ENCODE measurements at regions not wholly inside any gene's neighbourhood (a gene's known extent, or its start where the extent isn't known, plus 50 kb on each side); places are given as distances from the start of the nearest gene placed in this dataset.
A peak's percentile ranks its signal among the peaks of the same experiment; 100 is the strongest.

- H3K36me3 ChIP-seq (ENCODE audit: insufficient read depth, low read length) = no peaks in the 10 kb centered on the region
- no peak overlapping the region for H3K27ac ChIP-seq
- no peak overlapping the region for H3K4me3 ChIP-seq
- no peak for DNase-seq (ENCODE audit: low read depth, low spot score)
- no peaks in the 10 kb centered on the region for H3K9me3 ChIP-seq (ENCODE audit: low read depth, low read length)
- TF ChIP-seq POLR2AphosphoS5 (IDR thresholded peaks at IDR 0.05; ENCODE audit: borderline replicate concordance, low read depth, low read length) (no peak), EZH2 (IDR thresholded peaks at IDR 0.05) (no peak), FOXP2 (optimal IDR thresholded peaks at IDR 0.05; ENCODE audit: control extremely low read depth, extremely low read length, insufficient read depth) (no peak)
- no peak overlapping the region for H3K9ac ChIP-seq (ENCODE audit: insufficient read length)
These were observed 1025.2 kb downstream of the CDH11 start for GRCh38 chr16:64096689-64097088.

DNA sequence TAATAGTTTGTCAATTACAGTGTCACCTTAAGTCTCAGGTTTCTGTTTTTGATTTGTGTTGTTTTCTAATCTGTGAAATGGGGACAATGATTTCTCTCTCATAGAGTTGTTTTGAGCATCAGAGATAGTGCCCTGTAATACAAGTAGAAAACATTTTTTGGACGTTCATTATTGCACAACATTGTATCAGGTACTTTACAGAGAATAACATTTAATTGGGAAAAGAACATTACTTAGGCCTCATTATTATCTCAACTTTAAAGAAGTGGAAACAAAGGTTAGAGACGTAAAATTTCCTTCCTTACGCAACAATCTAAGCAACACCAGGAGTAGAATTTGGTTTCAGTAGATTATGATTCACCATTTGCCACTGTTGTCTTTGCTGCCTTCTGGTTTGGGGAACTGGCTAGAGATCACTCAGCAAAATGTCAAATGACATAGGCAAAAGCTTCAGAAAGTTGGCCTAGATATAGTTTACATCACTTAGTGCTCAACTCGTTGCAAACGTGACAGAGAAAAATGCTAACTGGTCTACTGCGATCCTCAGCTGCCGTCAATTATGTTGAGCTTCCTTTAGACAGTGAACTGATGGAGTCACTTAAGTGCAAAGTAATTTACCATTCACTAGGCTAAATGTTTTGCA is 1026.8 kb downstream of the CDH11 start:
- no peak for TF ChIP-seq FOXP2 (optimal IDR thresholded peaks at IDR 0.05; ENCODE audit: control extremely low read depth, extremely low read length, insufficient read depth)
- TF ChIP-seq POLR2AphosphoS5 (IDR thresholded peaks at IDR 0.05; ENCODE audit: borderline replicate concordance, low read depth, low read length) = no peak
- no peak for TF ChIP-seq EZH2 (IDR thresholded peaks at IDR 0.05)
- Histone ChIP-seq H3K36me3 (ENCODE audit: insufficient read depth, low read length) (no peaks in the 10 kb centered on the region), H3K4me3 (no peak overlapping the region), H3K9ac (ENCODE audit: insufficient read length) (no peak overlapping the region), H3K9me3 (ENCODE audit: low read depth, low read length) (no peaks in the 10 kb centered on the region), H3K27ac (no peak overlapping the region)
- DNase-seq (ENCODE audit: low read depth, low spot score) = no peak

DNA sequence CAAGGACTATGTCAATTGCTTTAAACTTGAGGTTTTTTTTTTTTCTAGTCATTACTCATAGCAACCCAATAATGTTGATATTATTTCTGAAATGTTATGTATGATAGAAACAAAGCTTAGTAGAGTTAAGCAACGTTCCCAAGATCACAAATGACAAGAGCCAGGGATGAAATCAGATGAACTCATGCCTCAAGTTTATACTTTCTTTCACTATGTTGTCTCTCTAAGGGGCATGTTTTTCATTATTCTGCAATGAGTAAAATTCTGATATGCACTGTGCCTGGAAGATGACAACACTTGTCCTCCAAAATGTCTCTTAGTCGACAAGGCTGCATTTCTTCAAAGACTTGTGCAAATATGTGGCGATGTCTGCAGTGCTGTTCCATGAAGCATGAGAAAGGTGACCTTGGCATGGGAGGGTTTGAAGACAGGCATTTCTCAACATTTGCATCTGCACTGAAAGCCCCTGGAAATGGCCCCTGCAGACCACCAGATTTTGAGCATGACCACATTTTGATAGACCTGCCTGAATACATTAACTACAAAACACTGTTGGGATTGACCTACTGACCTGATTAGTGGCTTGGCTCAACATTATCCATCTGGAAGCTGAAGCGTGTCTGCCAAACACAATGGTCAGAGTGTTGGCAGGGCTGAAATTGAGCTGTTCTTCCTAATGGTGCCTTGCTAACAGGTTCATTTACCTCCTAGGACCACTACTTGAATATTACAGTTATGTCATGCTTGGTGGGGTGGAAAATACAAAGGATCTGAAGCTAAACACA is 1027.5 kb downstream of the CDH11 start:
- Histone ChIP-seq H3K9me3 (ENCODE audit: low read depth, low read length) (no peaks in the 10 kb centered on the region), H3K27ac (no peak overlapping the region), H3K9ac (ENCODE audit: insufficient read length) (no peak overlapping the region), H3K36me3 (ENCODE audit: insufficient read depth, low read length) (no peaks in the 10 kb centered on the region), H3K4me3 (no peak overlapping the region)
- no peak for DNase-seq (ENCODE audit: low read depth, low spot score)
- TF ChIP-seq EZH2 (IDR thresholded peaks at IDR 0.05) = no peak

GRCh38 chr16:64092271-64092670 is 1029.6 kb downstream of the CDH11 start:
- no peak overlapping the region for H3K27ac ChIP-seq
- no peak overlapping the region for H3K4me3 ChIP-seq
- H3K9me3 ChIP-seq (ENCODE audit: low read depth, low read length) = no peaks in the 10 kb centered on the region
- no peak for DNase-seq (ENCODE audit: low read depth, low spot score)
- no peak for TF ChIP-seq FOXP2 (optimal IDR thresholded peaks at IDR 0.05; ENCODE audit: control extremely low read depth, extremely low read length, insufficient read depth)
- no peak for TF ChIP-seq EZH2 (IDR thresholded peaks at IDR 0.05)
- no peak for TF ChIP-seq POLR2AphosphoS5 (IDR thresholded peaks at IDR 0.05; ENCODE audit: borderline replicate concordance, low read depth, low read length)
- H3K36me3 ChIP-seq (ENCODE audit: insufficient read depth, low read length) = no peaks in the 10 kb centered on the region
- no peak overlapping the region for H3K9ac ChIP-seq (ENCODE audit: insufficient read length)

GRCh38 chr16:64090327-64090726 is 1031.5 kb downstream of the CDH11 start:
- Histone ChIP-seq H3K4me3 (no peak overlapping the region), H3K9ac (ENCODE audit: insufficient read length) (no peak overlapping the region), H3K9me3 (ENCODE audit: low read depth, low read length) (no peaks in the 10 kb centered on the region), H3K27ac (no peak overlapping the region), H3K36me3 (ENCODE audit: insufficient read depth, low read length) (no peaks in the 10 kb centered on the region)
- no peak for DNase-seq (ENCODE audit: low read depth, low spot score)
- TF ChIP-seq EZH2 (IDR thresholded peaks at IDR 0.05) = no peak
- no peak for TF ChIP-seq POLR2AphosphoS5 (IDR thresholded peaks at IDR 0.05; ENCODE audit: borderline replicate concordance, low read depth, low read length)
- no peak for TF ChIP-seq FOXP2 (optimal IDR thresholded peaks at IDR 0.05; ENCODE audit: control extremely low read depth, extremely low read length, insufficient read depth)

- H3K9me3 ChIP-seq (ENCODE audit: low read depth, low read length) = no peaks in the 10 kb centered on the region
- DNase-seq (ENCODE audit: low read depth, low spot score) = peak; percentile 1
- H3K4me3 ChIP-seq = no peak overlapping the region
- no peak overlapping the region for H3K27ac ChIP-seq
- no peak for TF ChIP-seq EZH2 (IDR thresholded peaks at IDR 0.05)
- TF ChIP-seq POLR2AphosphoS5 (IDR thresholded peaks at IDR 0.05; ENCODE audit: borderline replicate concordance, low read depth, low read length) = no peak
- no peak for TF ChIP-seq FOXP2 (optimal IDR thresholded peaks at IDR 0.05; ENCODE audit: control extremely low read depth, extremely low read length, insufficient read depth)
- H3K9ac ChIP-seq (ENCODE audit: insufficient read length) = no peak overlapping the region
- H3K36me3 ChIP-seq (ENCODE audit: insufficient read depth, low read length) = no peaks in the 10 kb centered on the region
These were observed 1032.2 kb downstream of the CDH11 start for GRCh38 chr16:64089697-64090096.

GRCh38 chr16:64088838-64089237 is 1033.0 kb downstream of the CDH11 start:
- H3K27ac ChIP-seq = no peak overlapping the region
- H3K9me3 ChIP-seq (ENCODE audit: low read depth, low read length) = no peaks in the 10 kb centered on the region
- TF ChIP-seq POLR2AphosphoS5 (IDR thresholded peaks at IDR 0.05; ENCODE audit: borderline replicate concordance, low read depth, low read length) (no peak), FOXP2 (optimal IDR thresholded peaks at IDR 0.05; ENCODE audit: control extremely low read depth, extremely low read length, insufficient read depth) (no peak), EZH2 (IDR thresholded peaks at IDR 0.05) (no peak)
- no peak overlapping the region for H3K4me3 ChIP-seq
- no peak overlapping the region for H3K9ac ChIP-seq (ENCODE audit: insufficient read length)
- no peaks in the 10 kb centered on the region for H3K36me3 ChIP-seq (ENCODE audit: insufficient read depth, low read length)
- no peak for DNase-seq (ENCODE audit: low read depth, low spot score)

GRCh38 chr16:64085296-64085695 is 1036.6 kb downstream of the CDH11 start:
- H3K36me3 ChIP-seq (ENCODE audit: insufficient read depth, low read length) = no peaks in the 10 kb centered on the region
- no peaks in the 10 kb centered on the region for H3K9me3 ChIP-seq (ENCODE audit: low read depth, low read length)
- no peak overlapping the region for H3K4me3 ChIP-seq
- H3K27ac ChIP-seq = no peak overlapping the region
- no peak for TF ChIP-seq POLR2AphosphoS5 (IDR thresholded peaks at IDR 0.05; ENCODE audit: borderline replicate concordance, low read depth, low read length)
- no peak for TF ChIP-seq EZH2 (IDR thresholded peaks at IDR 0.05)
- no peak for TF ChIP-seq FOXP2 (optimal IDR thresholded peaks at IDR 0.05; ENCODE audit: control extremely low read depth, extremely low read length, insufficient read depth)
- DNase-seq (ENCODE audit: low read depth, low spot score) = no peak
- H3K9ac ChIP-seq (ENCODE audit: insufficient read length) = no peak overlapping the region

Data from SK-N-MC (cell line).